ENCODE measurements at regions not wholly inside any gene's neighbourhood (a gene's known extent, or its start where the extent isn't known, plus 50 kb on each side); places are given as distances from the start of the nearest gene placed in this dataset.
"Not testable (repeated sequence)": the region's sequence is repeated elsewhere in the genome, so short reads cannot be mapped to it uniquely, and the experiment has no call there.

GRCh38 chr6:4480788-4481735 lies 295.1 kb upstream of the CDYL start:
- TF ChIP-seq CTCF (IDR thresholded peaks at IDR 0.05; ENCODE audit: borderline replicate concordance, insufficient read depth, low read depth, low read length), result no peak
- no peak overlapping the region for H3K4me3 ChIP-seq (ENCODE audit: low read depth, low read length)

GRCh38 chr6:4478098-4478497 lies 298.1 kb upstream of the CDYL start:
- TF ChIP-seq CTCF (IDR thresholded peaks at IDR 0.05; ENCODE audit: borderline replicate concordance, insufficient read depth, low read depth, low read length), result no peak
- no peak overlapping the region for H3K4me3 ChIP-seq (ENCODE audit: low read depth, low read length)

- TF ChIP-seq CTCF (IDR thresholded peaks at IDR 0.05; ENCODE audit: borderline replicate concordance, insufficient read depth, low read depth, low read length), result no peak
- H3K4me3 ChIP-seq (ENCODE audit: low read depth, low read length), result no peak overlapping the region
These were observed 301.4 kb upstream of the CDYL start for GRCh38 chr6:4474810-4475209.

- TF ChIP-seq CTCF (IDR thresholded peaks at IDR 0.05; ENCODE audit: borderline replicate concordance, insufficient read depth, low read depth, low read length), result no peak
- no peak overlapping the region for H3K4me3 ChIP-seq (ENCODE audit: low read depth, low read length)
These were observed 303.1 kb upstream of the CDYL start for GRCh38 chr6:4472969-4473642.

GRCh38 chr6:4472222-4472621 lies 304.0 kb upstream of the CDYL start:
- no peak overlapping the region for H3K4me3 ChIP-seq (ENCODE audit: low read depth, low read length)
- no peak for TF ChIP-seq CTCF (IDR thresholded peaks at IDR 0.05; ENCODE audit: borderline replicate concordance, insufficient read depth, low read depth, low read length)

- H3K4me3 ChIP-seq (ENCODE audit: low read depth, low read length), result not testable (repeated sequence)
These were observed 304.7 kb upstream of the CDYL start for GRCh38 chr6:4471515-4471914.

GRCh38 chr6:4470698-4471210 lies 305.4 kb upstream of the CDYL start:
- H3K4me3 ChIP-seq (ENCODE audit: low read depth, low read length), result no peak overlapping the region
- no peak for TF ChIP-seq CTCF (IDR thresholded peaks at IDR 0.05; ENCODE audit: borderline replicate concordance, insufficient read depth, low read depth, low read length)

All from GM12875 (cell line).